ENCODE measurements at regions not wholly inside any gene's neighbourhood (a gene's known extent, or its start where the extent isn't known, plus 50 kb on each side); places are given as distances from the start of the nearest gene placed in this dataset.

DNA sequence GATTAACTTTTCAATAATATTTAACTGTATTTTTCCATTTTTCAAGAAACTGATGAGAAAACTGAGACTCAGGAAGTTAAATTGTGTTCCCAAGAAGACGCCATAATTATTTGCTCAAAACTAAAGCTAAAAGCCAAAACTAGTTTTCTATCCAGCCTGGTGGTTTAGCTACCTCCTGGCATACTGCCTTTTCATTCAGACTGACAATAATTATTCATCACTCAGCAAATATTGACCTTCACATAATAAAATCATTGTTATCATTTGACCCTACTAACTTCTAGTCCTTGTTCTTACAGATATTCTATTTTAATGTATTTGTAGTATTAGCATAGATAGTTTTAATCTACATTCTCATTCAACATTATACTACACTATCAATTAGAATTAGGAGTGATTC, 210.6 kb upstream of the GADL1 start:
- H4K20me1 ChIP-seq (ENCODE audit: insufficient read depth, low read length): no peaks in the 10 kb centered on the region
- H2AFZ ChIP-seq (ENCODE audit: low read length): no peak overlapping the region
- no peak overlapping the region for H3K27ac ChIP-seq (ENCODE audit: low read depth, low read length, poor library complexity, severe bottlenecking)
- H3K4me1 ChIP-seq (ENCODE audit: insufficient read depth, low read length, severe bottlenecking): no peaks in the 10 kb centered on the region
- no peak overlapping the region for H3K9ac ChIP-seq (ENCODE audit: low read length)
- H3K4me2 ChIP-seq (ENCODE audit: low read length): no peak overlapping the region
- no peaks in the 10 kb centered on the region for H3F3A ChIP-seq (ENCODE audit: insufficient read depth, low read length)
- TF ChIP-seq EZH2 (IDR thresholded peaks at IDR 0.05; ENCODE audit: borderline replicate concordance, low read length): no peak
- TF ChIP-seq, protein P1, sequence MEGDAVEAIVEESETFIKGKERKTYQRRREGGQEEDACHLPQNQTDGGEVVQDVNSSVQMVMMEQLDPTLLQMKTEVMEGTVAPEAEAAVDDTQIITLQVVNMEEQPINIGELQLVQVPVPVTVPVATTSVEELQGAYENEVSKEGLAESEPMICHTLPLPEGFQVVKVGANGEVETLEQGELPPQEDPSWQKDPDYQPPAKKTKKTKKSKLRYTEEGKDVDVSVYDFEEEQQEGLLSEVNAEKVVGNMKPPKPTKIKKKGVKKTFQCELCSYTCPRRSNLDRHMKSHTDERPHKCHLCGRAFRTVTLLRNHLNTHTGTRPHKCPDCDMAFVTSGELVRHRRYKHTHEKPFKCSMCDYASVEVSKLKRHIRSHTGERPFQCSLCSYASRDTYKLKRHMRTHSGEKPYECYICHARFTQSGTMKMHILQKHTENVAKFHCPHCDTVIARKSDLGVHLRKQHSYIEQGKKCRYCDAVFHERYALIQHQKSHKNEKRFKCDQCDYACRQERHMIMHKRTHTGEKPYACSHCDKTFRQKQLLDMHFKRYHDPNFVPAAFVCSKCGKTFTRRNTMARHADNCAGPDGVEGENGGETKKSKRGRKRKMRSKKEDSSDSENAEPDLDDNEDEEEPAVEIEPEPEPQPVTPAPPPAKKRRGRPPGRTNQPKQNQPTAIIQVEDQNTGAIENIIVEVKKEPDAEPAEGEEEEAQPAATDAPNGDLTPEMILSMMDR (IDR thresholded peaks at IDR 0.05; ENCODE audit: low read length): no peak
- H3K79me2 ChIP-seq (ENCODE audit: insufficient read depth, low read length): no peaks in the 10 kb centered on the region
- H3K36me3 ChIP-seq (ENCODE audit: insufficient read depth, low read length): no peaks in the 10 kb centered on the region
- no peaks in the 10 kb centered on the region for H3K9me2 ChIP-seq (ENCODE audit: low read depth, low read length)
- no peaks in the 10 kb centered on the region for H3K27me3 ChIP-seq (ENCODE audit: insufficient read depth, low read length)
- no peaks in the 10 kb centered on the region for H3K9me3 ChIP-seq (ENCODE audit: low read length)
- H3K4me3 ChIP-seq (ENCODE audit: low read depth, low read length, poor library complexity, severe bottlenecking): no peak overlapping the region

DNA sequence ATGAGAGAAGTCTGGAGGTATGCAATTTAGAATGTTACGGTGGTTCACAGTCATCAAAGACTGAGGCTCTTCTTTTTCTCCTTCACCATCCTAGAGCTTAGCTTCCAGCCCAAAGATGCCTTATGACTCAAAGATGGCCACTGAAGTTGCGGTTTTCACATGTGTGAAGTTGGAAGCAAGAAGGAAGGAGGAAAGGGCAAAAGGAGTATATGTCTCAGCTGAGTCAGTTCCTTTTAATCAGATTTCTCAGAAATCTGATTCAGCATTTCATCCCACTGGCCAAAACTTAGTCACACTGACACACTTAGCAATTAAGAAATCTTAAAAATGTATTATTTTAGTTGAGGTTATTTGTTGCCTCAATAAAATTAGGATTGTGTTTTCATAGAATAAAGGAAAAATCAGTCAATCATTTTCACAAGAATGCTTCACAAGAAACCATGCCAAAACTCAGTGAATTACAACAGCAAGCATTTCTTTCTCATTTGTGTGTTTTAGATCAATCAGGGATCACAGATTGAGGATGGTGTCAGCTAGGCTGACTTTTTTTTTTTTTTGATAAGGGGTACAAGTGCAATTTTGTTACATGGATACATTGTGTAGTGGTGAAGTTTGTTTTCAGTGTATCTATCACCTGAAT, 211.1 kb upstream of the GADL1 start:
- Histone ChIP-seq H3K9ac (ENCODE audit: low read length) (no peak overlapping the region), H3K9me3 (ENCODE audit: low read length) (no peaks in the 10 kb centered on the region), H3K36me3 (ENCODE audit: insufficient read depth, low read length) (no peaks in the 10 kb centered on the region), H3K4me3 (ENCODE audit: low read depth, low read length, poor library complexity, severe bottlenecking) (no peak overlapping the region), H3K79me2 (ENCODE audit: insufficient read depth, low read length) (no peaks in the 10 kb centered on the region), H3K4me2 (ENCODE audit: low read length) (no peak overlapping the region), H4K20me1 (ENCODE audit: insufficient read depth, low read length) (no peaks in the 10 kb centered on the region), H3F3A (ENCODE audit: insufficient read depth, low read length) (no peaks in the 10 kb centered on the region), H3K27me3 (ENCODE audit: insufficient read depth, low read length) (no peaks in the 10 kb centered on the region), H2AFZ (ENCODE audit: low read length) (no peak overlapping the region), H3K9me2 (ENCODE audit: low read depth, low read length) (no peaks in the 10 kb centered on the region), H3K4me1 (ENCODE audit: insufficient read depth, low read length, severe bottlenecking) (no peaks in the 10 kb centered on the region), H3K27ac (ENCODE audit: low read depth, low read length, poor library complexity, severe bottlenecking) (no peak overlapping the region)
- no peak for TF ChIP-seq EZH2 (IDR thresholded peaks at IDR 0.05; ENCODE audit: borderline replicate concordance, low read length)
- TF ChIP-seq, protein P1 (IDR thresholded peaks at IDR 0.05; ENCODE audit: low read length): no peak

DNA sequence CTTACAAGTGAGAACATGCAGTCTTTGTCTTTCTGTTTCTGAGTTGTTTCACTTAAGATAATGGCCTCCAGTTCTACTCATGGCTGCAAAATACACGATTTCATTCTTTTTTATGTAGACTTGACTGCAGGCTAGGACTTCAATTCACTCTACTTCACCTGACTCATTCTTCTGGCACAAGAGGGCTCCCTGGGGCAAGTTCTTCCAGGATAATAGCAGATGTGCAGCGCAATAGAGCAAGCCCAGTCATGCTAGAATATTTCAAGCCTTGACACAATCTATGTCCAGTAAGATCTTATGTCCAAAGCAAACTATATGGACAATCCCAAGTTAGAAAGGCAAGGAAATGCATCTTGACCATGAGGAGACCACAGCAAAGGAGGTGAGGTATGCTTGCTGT, 211.7 kb upstream of the GADL1 start:
- Histone ChIP-seq H3K9me3 (ENCODE audit: low read length) (no peaks in the 10 kb centered on the region), H4K20me1 (ENCODE audit: insufficient read depth, low read length) (no peaks in the 10 kb centered on the region), H3K27me3 (ENCODE audit: insufficient read depth, low read length) (no peaks in the 10 kb centered on the region), H3K4me3 (ENCODE audit: low read depth, low read length, poor library complexity, severe bottlenecking) (no peak overlapping the region), H3F3A (ENCODE audit: insufficient read depth, low read length) (no peaks in the 10 kb centered on the region), H3K4me2 (ENCODE audit: low read length) (no peak overlapping the region), H3K36me3 (ENCODE audit: insufficient read depth, low read length) (no peaks in the 10 kb centered on the region), H3K9me2 (ENCODE audit: low read depth, low read length) (no peaks in the 10 kb centered on the region), H2AFZ (ENCODE audit: low read length) (no peak overlapping the region), H3K79me2 (ENCODE audit: insufficient read depth, low read length) (no peaks in the 10 kb centered on the region), H3K4me1 (ENCODE audit: insufficient read depth, low read length, severe bottlenecking) (no peaks in the 10 kb centered on the region), H3K27ac (ENCODE audit: low read depth, low read length, poor library complexity, severe bottlenecking) (no peak overlapping the region), H3K9ac (ENCODE audit: low read length) (no peak overlapping the region)
- no peak for TF ChIP-seq EZH2 (IDR thresholded peaks at IDR 0.05; ENCODE audit: borderline replicate concordance, low read length)
- TF ChIP-seq, protein P1 (IDR thresholded peaks at IDR 0.05; ENCODE audit: low read length): no peak
